HepG2 (cell line): ENCODE measurements at regions not wholly inside any gene's neighbourhood (a gene's known extent, or its start where the extent isn't known, plus 50 kb on each side); places are given as distances from the start of the nearest gene placed in this dataset.

Source experiments
- ATM ChIP-seq: fragments of 450-650 bp; IDR thresholded peaks from 2 replicates; pipeline ENCODE4 v1.7.1; 2017; ENCODE audit warnings: mild to moderate bottlenecking, borderline replicate concordance
- DPF2 ChIP-seq: sonication (generic); formaldehyde crosslinking; IDR thresholded peaks from 2 replicates; pipeline ENCODE4 v1.4.0; 2020; ENCODE audit warnings: mild to moderate bottlenecking, low read depth, missing genetic modification reagents, borderline replicate concordance
- GTF3A ChIP-seq: sonication (generic); formaldehyde crosslinking; conservative IDR thresholded peaks from 2 replicates; pipeline ENCODE4 v1.4.0; 2020; ENCODE audit warnings: mild to moderate bottlenecking, missing genetic modification reagents
- HDAC2 ChIP-seq: sonication (generic); formaldehyde crosslinking; IDR thresholded peaks from 2 replicates; pipeline ENCODE4 v1.4.0; 2020; ENCODE audit warnings: missing genetic modification reagents
- HDAC6 ChIP-seq: fragments of 200-600 bp; sonication (generic); IDR thresholded peaks from 2 replicates; pipeline ENCODE4 v1.7.0; 2017; ENCODE audit warnings: mild to moderate bottlenecking, antibody characterized with exemption, low read length, low read depth
- IRX3 ChIP-seq: sonication (generic); formaldehyde crosslinking; IDR thresholded peaks from 2 replicates; pipeline ENCODE4 v1.8.1; 2023; ENCODE audit warnings: mild to moderate bottlenecking, low read depth, missing genetic modification reagents, borderline replicate concordance
- RCOR2 ChIP-seq: IDR thresholded peaks from 2 replicates; pipeline ENCODE4 v1.6.1; 2016; ENCODE audit warnings: missing biosample characterization, missing genetic modification reagents
- ZNF367 ChIP-seq: sonication (generic); formaldehyde crosslinking; IDR thresholded peaks from 2 replicates; pipeline ENCODE4 v1.4.0; 2020; ENCODE audit warnings: missing genetic modification reagents, borderline replicate concordance
- ZNF776 ChIP-seq: sonication (generic); formaldehyde crosslinking; IDR thresholded peaks from 2 replicates; pipeline ENCODE4 v1.4.0; 2020; ENCODE audit warnings: mild to moderate bottlenecking, missing genetic modification reagents
- TF ChIP-seq, protein P1 (sequence below), 2 experiments: IDR thresholded peaks; 2 replicates each; pipeline ENCODE4 v1.6.1; 2011 to 2012; ENCODE audit warnings: low read length in 2 of 2, borderline replicate concordance in 1 of 2, low read depth in 1 of 2, mild to moderate bottlenecking in 1 of 2, moderate library complexity in 1 of 2
- TF ChIP-seq, protein P2 (sequence below): sonication (generic); formaldehyde crosslinking; IDR thresholded peaks from 2 replicates; pipeline ENCODE4 v1.8.0; 2022; ENCODE audit warnings: mild to moderate bottlenecking, missing genetic modification reagents; ENCODE audit not compliant: insufficient replicate concordance
- TF ChIP-seq, protein P3 (sequence below): sonication (generic); formaldehyde crosslinking; IDR thresholded peaks from 2 replicates; pipeline ENCODE4 v1.5.1; 2020; ENCODE audit warnings: missing genetic modification reagents, mild to moderate bottlenecking, borderline replicate concordance
- TF ChIP-seq, protein P4 (sequence below): IDR thresholded peaks from 2 replicates; pipeline ENCODE4 v1.6.1; 2012; ENCODE audit warnings: inconsistent platforms
- TF ChIP-seq, protein P5 (sequence below): sonication (generic); formaldehyde crosslinking; IDR thresholded peaks from 2 replicates; pipeline ENCODE4 v1.4.0; 2020; ENCODE audit warnings: mild to moderate bottlenecking, low read depth, missing genetic modification reagents
- TF ChIP-seq, protein P6 (sequence below): sonication (generic); formaldehyde crosslinking; IDR thresholded peaks from 2 replicates; pipeline ENCODE4 v1.8.0; 2022; ENCODE audit warnings: missing genetic modification reagents, mild to moderate bottlenecking, borderline replicate concordance
- TF ChIP-seq, protein P7 (sequence below): sonication (generic); formaldehyde crosslinking; IDR thresholded peaks from 2 replicates; pipeline ENCODE4 v1.4.0; 2020; ENCODE audit warnings: mild to moderate bottlenecking, low read depth, missing genetic modification reagents
- TF ChIP-seq, protein P8 (sequence below): sonication (generic); formaldehyde crosslinking; IDR thresholded peaks from 2 replicates; pipeline ENCODE4 v1.5.0; 2020; ENCODE audit warnings: missing genetic modification reagents

DNA sequence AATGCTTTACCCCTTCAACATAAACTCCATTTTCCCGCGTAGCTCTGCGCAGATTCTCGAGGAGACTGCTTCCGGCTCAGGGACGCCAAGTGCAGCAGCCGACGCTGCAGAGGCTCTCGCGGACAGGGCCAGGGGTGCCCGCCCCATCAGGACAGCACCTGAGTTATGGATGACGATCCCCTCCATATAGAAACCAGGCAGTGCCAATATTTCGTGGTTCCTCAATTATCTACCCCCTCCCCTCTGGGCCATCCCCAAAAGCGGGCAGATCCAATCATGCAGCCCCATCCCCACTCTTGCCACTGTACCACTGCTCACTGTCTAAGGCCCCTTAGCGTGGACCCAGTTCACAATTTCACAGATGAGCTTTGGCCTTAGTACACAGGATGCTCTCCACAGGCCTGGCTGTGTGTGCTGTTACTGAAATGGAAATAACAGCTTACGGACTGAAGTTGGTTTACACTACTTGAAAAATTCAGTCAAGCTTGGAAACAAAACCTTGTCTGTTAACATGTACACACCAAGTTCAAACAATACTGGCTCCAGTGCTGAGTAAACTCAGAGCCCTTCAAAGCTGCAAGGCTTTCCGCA lies 74.5 kb downstream of the DACT2 start (continued):
- TF ChIP-seq, protein P1, sequence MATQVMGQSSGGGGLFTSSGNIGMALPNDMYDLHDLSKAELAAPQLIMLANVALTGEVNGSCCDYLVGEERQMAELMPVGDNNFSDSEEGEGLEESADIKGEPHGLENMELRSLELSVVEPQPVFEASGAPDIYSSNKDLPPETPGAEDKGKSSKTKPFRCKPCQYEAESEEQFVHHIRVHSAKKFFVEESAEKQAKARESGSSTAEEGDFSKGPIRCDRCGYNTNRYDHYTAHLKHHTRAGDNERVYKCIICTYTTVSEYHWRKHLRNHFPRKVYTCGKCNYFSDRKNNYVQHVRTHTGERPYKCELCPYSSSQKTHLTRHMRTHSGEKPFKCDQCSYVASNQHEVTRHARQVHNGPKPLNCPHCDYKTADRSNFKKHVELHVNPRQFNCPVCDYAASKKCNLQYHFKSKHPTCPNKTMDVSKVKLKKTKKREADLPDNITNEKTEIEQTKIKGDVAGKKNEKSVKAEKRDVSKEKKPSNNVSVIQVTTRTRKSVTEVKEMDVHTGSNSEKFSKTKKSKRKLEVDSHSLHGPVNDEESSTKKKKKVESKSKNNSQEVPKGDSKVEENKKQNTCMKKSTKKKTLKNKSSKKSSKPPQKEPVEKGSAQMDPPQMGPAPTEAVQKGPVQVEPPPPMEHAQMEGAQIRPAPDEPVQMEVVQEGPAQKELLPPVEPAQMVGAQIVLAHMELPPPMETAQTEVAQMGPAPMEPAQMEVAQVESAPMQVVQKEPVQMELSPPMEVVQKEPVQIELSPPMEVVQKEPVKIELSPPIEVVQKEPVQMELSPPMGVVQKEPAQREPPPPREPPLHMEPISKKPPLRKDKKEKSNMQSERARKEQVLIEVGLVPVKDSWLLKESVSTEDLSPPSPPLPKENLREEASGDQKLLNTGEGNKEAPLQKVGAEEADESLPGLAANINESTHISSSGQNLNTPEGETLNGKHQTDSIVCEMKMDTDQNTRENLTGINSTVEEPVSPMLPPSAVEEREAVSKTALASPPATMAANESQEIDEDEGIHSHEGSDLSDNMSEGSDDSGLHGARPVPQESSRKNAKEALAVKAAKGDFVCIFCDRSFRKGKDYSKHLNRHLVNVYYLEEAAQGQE (IDR thresholded peaks at IDR 0.05; ENCODE audit: borderline replicate concordance in 1 of 2, low read depth in 1 of 2, low read length in 2 of 2), result no peak
- TF ChIP-seq, protein P2, sequence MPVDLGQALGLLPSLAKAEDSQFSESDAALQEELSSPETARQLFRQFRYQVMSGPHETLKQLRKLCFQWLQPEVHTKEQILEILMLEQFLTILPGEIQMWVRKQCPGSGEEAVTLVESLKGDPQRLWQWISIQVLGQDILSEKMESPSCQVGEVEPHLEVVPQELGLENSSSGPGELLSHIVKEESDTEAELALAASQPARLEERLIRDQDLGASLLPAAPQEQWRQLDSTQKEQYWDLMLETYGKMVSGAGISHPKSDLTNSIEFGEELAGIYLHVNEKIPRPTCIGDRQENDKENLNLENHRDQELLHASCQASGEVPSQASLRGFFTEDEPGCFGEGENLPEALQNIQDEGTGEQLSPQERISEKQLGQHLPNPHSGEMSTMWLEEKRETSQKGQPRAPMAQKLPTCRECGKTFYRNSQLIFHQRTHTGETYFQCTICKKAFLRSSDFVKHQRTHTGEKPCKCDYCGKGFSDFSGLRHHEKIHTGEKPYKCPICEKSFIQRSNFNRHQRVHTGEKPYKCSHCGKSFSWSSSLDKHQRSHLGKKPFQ (CRISPR knock-in tag), result peak; percentile 99
- no peak for TF ChIP-seq GTF3A (CRISPR knock-in tag)
- TF ChIP-seq, protein P3, sequence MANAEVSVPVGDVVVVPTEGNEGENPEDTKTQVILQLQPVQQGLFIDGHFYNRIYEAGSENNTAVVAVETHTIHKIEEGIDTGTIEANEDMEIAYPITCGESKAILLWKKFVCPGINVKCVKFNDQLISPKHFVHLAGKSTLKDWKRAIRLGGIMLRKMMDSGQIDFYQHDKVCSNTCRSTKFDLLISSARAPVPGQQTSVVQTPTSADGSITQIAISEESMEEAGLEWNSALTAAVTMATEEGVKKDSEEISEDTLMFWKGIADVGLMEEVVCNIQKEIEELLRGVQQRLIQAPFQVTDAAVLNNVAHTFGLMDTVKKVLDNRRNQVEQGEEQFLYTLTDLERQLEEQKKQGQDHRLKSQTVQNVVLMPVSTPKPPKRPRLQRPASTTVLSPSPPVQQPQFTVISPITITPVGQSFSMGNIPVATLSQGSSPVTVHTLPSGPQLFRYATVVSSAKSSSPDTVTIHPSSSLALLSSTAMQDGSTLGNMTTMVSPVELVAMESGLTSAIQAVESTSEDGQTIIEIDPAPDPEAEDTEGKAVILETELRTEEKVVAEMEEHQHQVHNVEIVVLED (CRISPR knock-in tag), result no peak
- TF ChIP-seq, protein P4, sequence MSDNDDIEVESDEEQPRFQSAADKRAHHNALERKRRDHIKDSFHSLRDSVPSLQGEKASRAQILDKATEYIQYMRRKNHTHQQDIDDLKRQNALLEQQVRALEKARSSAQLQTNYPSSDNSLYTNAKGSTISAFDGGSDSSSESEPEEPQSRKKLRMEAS, result no peak
- TF ChIP-seq ATM, result no peak
- TF ChIP-seq ZNF776 (CRISPR knock-in tag), result no peak
- no peak for TF ChIP-seq ZNF367
- TF ChIP-seq HDAC6, result no peak
- TF ChIP-seq, protein P5, sequence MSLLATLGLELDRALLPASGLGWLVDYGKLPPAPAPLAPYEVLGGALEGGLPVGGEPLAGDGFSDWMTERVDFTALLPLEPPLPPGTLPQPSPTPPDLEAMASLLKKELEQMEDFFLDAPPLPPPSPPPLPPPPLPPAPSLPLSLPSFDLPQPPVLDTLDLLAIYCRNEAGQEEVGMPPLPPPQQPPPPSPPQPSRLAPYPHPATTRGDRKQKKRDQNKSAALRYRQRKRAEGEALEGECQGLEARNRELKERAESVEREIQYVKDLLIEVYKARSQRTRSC (CRISPR knock-in tag), result no peak
- TF ChIP-seq, protein P6, sequence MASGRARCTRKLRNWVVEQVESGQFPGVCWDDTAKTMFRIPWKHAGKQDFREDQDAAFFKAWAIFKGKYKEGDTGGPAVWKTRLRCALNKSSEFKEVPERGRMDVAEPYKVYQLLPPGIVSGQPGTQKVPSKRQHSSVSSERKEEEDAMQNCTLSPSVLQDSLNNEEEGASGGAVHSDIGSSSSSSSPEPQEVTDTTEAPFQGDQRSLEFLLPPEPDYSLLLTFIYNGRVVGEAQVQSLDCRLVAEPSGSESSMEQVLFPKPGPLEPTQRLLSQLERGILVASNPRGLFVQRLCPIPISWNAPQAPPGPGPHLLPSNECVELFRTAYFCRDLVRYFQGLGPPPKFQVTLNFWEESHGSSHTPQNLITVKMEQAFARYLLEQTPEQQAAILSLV (CRISPR knock-in tag), result no peak
- TF ChIP-seq, protein P7, sequence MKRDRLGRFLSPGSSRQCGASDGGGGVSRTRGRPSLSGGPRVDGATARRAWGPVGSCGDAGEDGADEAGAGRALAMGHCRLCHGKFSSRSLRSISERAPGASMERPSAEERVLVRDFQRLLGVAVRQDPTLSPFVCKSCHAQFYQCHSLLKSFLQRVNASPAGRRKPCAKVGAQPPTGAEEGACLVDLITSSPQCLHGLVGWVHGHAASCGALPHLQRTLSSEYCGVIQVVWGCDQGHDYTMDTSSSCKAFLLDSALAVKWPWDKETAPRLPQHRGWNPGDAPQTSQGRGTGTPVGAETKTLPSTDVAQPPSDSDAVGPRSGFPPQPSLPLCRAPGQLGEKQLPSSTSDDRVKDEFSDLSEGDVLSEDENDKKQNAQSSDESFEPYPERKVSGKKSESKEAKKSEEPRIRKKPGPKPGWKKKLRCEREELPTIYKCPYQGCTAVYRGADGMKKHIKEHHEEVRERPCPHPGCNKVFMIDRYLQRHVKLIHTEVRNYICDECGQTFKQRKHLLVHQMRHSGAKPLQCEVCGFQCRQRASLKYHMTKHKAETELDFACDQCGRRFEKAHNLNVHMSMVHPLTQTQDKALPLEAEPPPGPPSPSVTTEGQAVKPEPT, result no peak
- TF ChIP-seq IRX3 (CRISPR knock-in tag), result no peak
- peak; percentile 96 for TF ChIP-seq RCOR2 (CRISPR knock-in tag)
- TF ChIP-seq, protein P8, sequence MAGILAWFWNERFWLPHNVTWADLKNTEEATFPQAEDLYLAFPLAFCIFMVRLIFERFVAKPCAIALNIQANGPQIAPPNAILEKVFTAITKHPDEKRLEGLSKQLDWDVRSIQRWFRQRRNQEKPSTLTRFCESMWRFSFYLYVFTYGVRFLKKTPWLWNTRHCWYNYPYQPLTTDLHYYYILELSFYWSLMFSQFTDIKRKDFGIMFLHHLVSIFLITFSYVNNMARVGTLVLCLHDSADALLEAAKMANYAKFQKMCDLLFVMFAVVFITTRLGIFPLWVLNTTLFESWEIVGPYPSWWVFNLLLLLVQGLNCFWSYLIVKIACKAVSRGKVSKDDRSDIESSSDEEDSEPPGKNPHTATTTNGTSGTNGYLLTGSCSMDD, result no peak
- TF ChIP-seq DPF2 (CRISPR knock-in tag), result peak; percentile 89
- TF ChIP-seq HDAC2, result peak; percentile 95
